ENCODE measurements at regions not wholly inside any gene's neighbourhood (a gene's known extent, or its start where the extent isn't known, plus 50 kb on each side); places are given as distances from the start of the nearest gene placed in this dataset.

DNA sequence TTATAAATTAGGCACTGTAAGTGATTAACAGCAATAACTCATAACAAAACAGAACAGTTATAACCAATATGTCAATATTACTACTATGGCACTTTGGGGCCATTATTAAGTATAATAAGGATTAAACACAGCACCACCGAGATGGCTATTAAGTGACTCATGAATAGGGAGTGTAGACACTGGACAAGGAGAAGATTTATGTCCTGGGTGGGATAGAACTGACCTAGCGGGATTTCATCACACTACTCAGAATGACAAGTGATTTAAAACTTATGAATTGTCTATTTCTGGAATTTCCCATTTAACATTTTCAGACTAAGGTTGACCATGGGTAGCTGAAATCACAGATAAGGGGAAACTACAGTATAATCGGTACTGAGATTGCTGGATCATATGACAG is 79.0 kb upstream of the SLC7A1 start:
- BruUV-seq (replicated peaks) = no TSS peak
- no peak for TF ChIP-seq CTCF (IDR thresholded peaks at IDR 0.05; ENCODE audit: insufficient read depth in 1 of 2, low read depth in 1 of 2, low read length in 1 of 2, severe bottlenecking in 1 of 2, unreplicated experiment in 1 of 2)
- POLR2A ChIA-PET = no interaction called here
- no peaks in the 10 kb centered on the region for H3K36me3 ChIP-seq (ENCODE audit: control insufficient read depth, insufficient read depth, low read length)
- H3K27me3 ChIP-seq (replicated peaks; ENCODE audit: control insufficient read depth, insufficient read depth, low read length) = no peaks in the 10 kb centered on the region
- Mint-ChIP-seq H3K27ac (ENCODE audit: unreplicated experiment) (no peak overlapping the region), H3K4me1 (ENCODE audit: low read depth, unreplicated experiment) (no peaks in the 10 kb centered on the region), H3K4me3 (ENCODE audit: unreplicated experiment) (no peak overlapping the region), H3K27me3 (ENCODE audit: insufficient read depth, unreplicated experiment) (peaks cover 12% of the 10 kb centered on the region), H3K36me3 (ENCODE audit: insufficient read depth, unreplicated experiment) (no peaks in the 10 kb centered on the region), H3K9me3 (ENCODE audit: unreplicated experiment) (no peaks in the 10 kb centered on the region)
- intact Hi-C loops (cut with micrococcal nuclease; ENCODE audit: unreplicated experiment) = no loop called here
- CTCF ChIA-PET = no interaction called here
- H3K4me3 ChIP-seq (ENCODE audit: low read depth, low read length) = no peak overlapping the region
- no peak for DNase-seq
- no peaks in the 10 kb centered on the region for H3K4me1 ChIP-seq
- no peaks in the 10 kb centered on the region for H3K9me3 ChIP-seq

DNA sequence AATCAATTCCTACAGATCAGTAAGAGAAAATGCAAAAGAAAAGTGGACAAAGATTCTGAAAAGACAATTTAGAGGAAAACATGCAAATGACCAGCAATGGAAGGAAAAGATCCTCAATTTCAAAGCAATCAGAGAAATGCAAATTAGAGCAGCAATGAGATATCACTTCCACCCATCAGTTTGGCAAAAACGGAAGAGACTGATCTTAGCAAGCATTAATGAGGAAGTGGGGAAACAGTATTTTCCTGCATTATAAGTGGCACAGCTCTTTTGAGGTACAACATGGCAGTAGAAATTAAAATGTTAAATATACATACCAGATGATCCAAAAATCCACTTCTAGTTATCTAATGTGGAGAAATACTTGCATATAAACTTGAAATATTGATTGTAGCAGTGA is 69.1 kb upstream of the SLC7A1 start:
- H3K9me3 ChIP-seq = peaks cover 12% of the 10 kb centered on the region
- Mint-ChIP-seq H3K4me1 (ENCODE audit: low read depth, unreplicated experiment) (no peaks in the 10 kb centered on the region), H3K27ac (ENCODE audit: unreplicated experiment) (no peak overlapping the region), H3K4me3 (ENCODE audit: unreplicated experiment) (no peak overlapping the region), H3K9me3 (ENCODE audit: unreplicated experiment) (peaks cover 24% of the 10 kb centered on the region), H3K27me3 (ENCODE audit: insufficient read depth, unreplicated experiment) (peaks cover 38% of the 10 kb centered on the region), H3K36me3 (ENCODE audit: insufficient read depth, unreplicated experiment) (no peaks in the 10 kb centered on the region)
- BruUV-seq (replicated peaks) = no TSS peak
- no peak for DNase-seq
- TF ChIP-seq CTCF (IDR thresholded peaks at IDR 0.05; ENCODE audit: insufficient read depth in 1 of 2, low read depth in 1 of 2, low read length in 1 of 2, severe bottlenecking in 1 of 2, unreplicated experiment in 1 of 2) = no peak
- intact Hi-C loops (cut with micrococcal nuclease; ENCODE audit: unreplicated experiment) = no loop called here
- no peaks in the 10 kb centered on the region for H3K4me1 ChIP-seq
- POLR2A ChIA-PET = no interaction called here
- no peaks in the 10 kb centered on the region for H3K36me3 ChIP-seq (ENCODE audit: control insufficient read depth, insufficient read depth, low read length)
- no peaks in the 10 kb centered on the region; the same call in 1 of the 2 replicates for H3K27me3 ChIP-seq (replicated peaks; ENCODE audit: control insufficient read depth, insufficient read depth, low read length)
- CTCF ChIA-PET = no interaction called here
- H3K4me3 ChIP-seq (ENCODE audit: low read depth, low read length) = no peak overlapping the region

DNA sequence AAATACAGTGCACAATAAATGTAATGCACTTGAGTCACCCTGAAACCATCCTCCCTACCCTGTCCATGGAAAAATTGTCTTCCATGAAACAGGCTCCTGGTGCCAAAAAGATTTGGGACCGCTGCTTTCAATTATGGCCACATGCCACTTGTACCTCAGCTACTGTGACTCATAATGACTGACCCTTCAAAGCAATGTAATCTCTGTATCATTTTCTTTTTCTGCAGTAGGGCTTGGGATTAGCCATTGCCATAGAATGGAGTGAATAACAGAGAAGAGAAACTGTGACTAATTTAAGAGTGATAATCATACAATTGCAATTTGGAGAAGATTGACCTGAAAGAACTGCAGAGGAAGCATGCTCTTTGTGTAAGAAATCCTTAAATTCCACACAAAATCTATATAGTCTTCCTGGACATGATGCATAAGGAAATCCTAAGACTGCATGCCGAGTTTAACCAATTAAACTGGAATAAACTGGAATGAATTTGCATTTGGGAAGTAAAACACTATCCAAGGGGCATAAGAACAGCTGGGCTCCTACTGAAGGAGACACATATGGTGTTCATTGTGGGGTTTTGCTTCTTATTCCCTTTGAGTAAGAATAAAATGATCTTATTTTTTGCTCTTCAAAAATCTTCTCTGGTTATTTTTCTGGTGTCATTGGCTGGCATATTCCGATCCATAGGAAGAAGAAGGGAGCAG is 59.5 kb upstream of the SLC7A1 start:
- TF ChIP-seq CTCF (IDR thresholded peaks at IDR 0.05; ENCODE audit: insufficient read depth in 1 of 2, low read depth in 1 of 2, low read length in 1 of 2, severe bottlenecking in 1 of 2, unreplicated experiment in 1 of 2) = no peak
- Mint-ChIP-seq H3K4me1 (ENCODE audit: low read depth, unreplicated experiment) (no peaks in the 10 kb centered on the region), H3K4me3 (ENCODE audit: unreplicated experiment) (no peak overlapping the region), H3K9me3 (ENCODE audit: unreplicated experiment) (peaks cover 9% of the 10 kb centered on the region), H3K27me3 (ENCODE audit: insufficient read depth, unreplicated experiment) (peaks cover 12% of the 10 kb centered on the region), H3K27ac (ENCODE audit: unreplicated experiment) (no peak overlapping the region), H3K36me3 (ENCODE audit: insufficient read depth, unreplicated experiment) (no peaks in the 10 kb centered on the region)
- intact Hi-C loops (cut with micrococcal nuclease; ENCODE audit: unreplicated experiment) = no loop called here
- H3K4me1 ChIP-seq = no peaks in the 10 kb centered on the region
- POLR2A ChIA-PET = no interaction called here
- CTCF ChIA-PET = no interaction called here
- no peak for DNase-seq
- no peak overlapping the region for H3K4me3 ChIP-seq (ENCODE audit: low read depth, low read length)
- H3K9me3 ChIP-seq = peaks cover 6% of the 10 kb centered on the region
- no TSS peak for BruUV-seq (replicated peaks)
- H3K27me3 ChIP-seq (replicated peaks; ENCODE audit: control insufficient read depth, insufficient read depth, low read length) = no peaks in the 10 kb centered on the region
- H3K36me3 ChIP-seq (ENCODE audit: control insufficient read depth, insufficient read depth, low read length) = no peaks in the 10 kb centered on the region
